ENCODE measurements at regions not wholly inside any gene's neighbourhood (a gene's known extent, or its start where the extent isn't known, plus 50 kb on each side); places are given as distances from the start of the nearest gene placed in this dataset.
"Not testable (repeated sequence)": the region's sequence is repeated elsewhere in the genome, so short reads cannot be mapped to it uniquely, and the experiment has no call there.

- intact Hi-C loops (cut with DNase I; ENCODE audit: low total_unique reads): no loop called here
- H3K27me3 ChIP-seq: no peaks in the 10 kb centered on the region
- TF ChIP-seq CTCF (IDR thresholded peaks at IDR 0.05) (no peak), POLR2A (IDR thresholded peaks at IDR 0.05) (no peak)
- DNase-seq: no peak
- H3K9me3 ChIP-seq: no peaks in the 10 kb centered on the region
- no peaks in the 10 kb centered on the region for H3K36me3 ChIP-seq (ENCODE audit: low read depth, missing control alignments)
- H3K4me1 ChIP-seq: no peaks in the 10 kb centered on the region
- H3K27ac ChIP-seq: no peak overlapping the region
- H3K4me3 ChIP-seq: no peak overlapping the region
Observed at GRCh38 chr9:73325983-73326382, 174.3 kb downstream of the ANXA1 start.

GRCh38 chr9:73327149-73327548 lies 175.5 kb downstream of the ANXA1 start:
- intact Hi-C loops (cut with DNase I; ENCODE audit: low total_unique reads): no loop called here
- no peak for TF ChIP-seq CTCF (IDR thresholded peaks at IDR 0.05)
- TF ChIP-seq POLR2A (IDR thresholded peaks at IDR 0.05): no peak
- H3K4me1 ChIP-seq: no peaks in the 10 kb centered on the region
- 65 to 71% methylated on average over 2 of the region's 2 CpGs for WGBS, 2 donors
- H3K9me3 ChIP-seq: no peaks in the 10 kb centered on the region
- no peaks in the 10 kb centered on the region for H3K36me3 ChIP-seq (ENCODE audit: low read depth, missing control alignments)
- DNase-seq: no peak
- H3K4me3 ChIP-seq: no peak overlapping the region
- H3K27ac ChIP-seq: no peak overlapping the region
- H3K27me3 ChIP-seq: no peaks in the 10 kb centered on the region

- DNase-seq; intact Hi-C loops (cut with DNase I; ENCODE audit: low total_unique reads); H3K27me3 ChIP-seq; H3K4me3 ChIP-seq; H3K4me1 ChIP-seq; H3K36me3 ChIP-seq (ENCODE audit: low read depth, missing control alignments); H3K9me3 ChIP-seq; H3K27ac ChIP-seq: not testable (repeated sequence)
- WGBS, 2 donors: 90 to 97% methylated on average over 2 of the region's 2 CpGs
Observed at GRCh38 chr9:73337182-73337581, 185.5 kb downstream of the ANXA1 start.

- no peaks in the 10 kb centered on the region for H3K4me1 ChIP-seq
- intact Hi-C loops (cut with DNase I; ENCODE audit: low total_unique reads): no loop called here
Observed at GRCh38 chr9:73344060-73344459, 192.4 kb downstream of the ANXA1 start.

GRCh38 chr9:73347123-73347522 lies 195.5 kb downstream of the ANXA1 start:
- TF ChIP-seq POLR2A (IDR thresholded peaks at IDR 0.05): no peak
- no peak for TF ChIP-seq CTCF (IDR thresholded peaks at IDR 0.05)
- intact Hi-C loops (cut with DNase I; ENCODE audit: low total_unique reads): no loop called here
- Histone ChIP-seq H3K4me1 (no peaks in the 10 kb centered on the region), H3K4me3 (no peak overlapping the region), H3K27me3 (no peaks in the 10 kb centered on the region), H3K36me3 (ENCODE audit: low read depth, missing control alignments) (no peaks in the 10 kb centered on the region), H3K27ac (no peak overlapping the region), H3K9me3 (no peaks in the 10 kb centered on the region)
- 88 to 92% methylated on average over 4 of the region's 4 CpGs for WGBS, 2 donors
- DNase-seq: no peak

More at GRCh38 chr9:73344060-73344459, 192.4 kb downstream of the ANXA1 start:
- no peak overlapping the region for H3K4me3 ChIP-seq
- H3K9me3 ChIP-seq: no peaks in the 10 kb centered on the region
- no peak overlapping the region for H3K27ac ChIP-seq
- H3K27me3 ChIP-seq: no peaks in the 10 kb centered on the region
- no peak for DNase-seq
- no peaks in the 10 kb centered on the region for H3K36me3 ChIP-seq (ENCODE audit: low read depth, missing control alignments)
- TF ChIP-seq POLR2A (IDR thresholded peaks at IDR 0.05): no peak
- TF ChIP-seq CTCF (IDR thresholded peaks at IDR 0.05): no peak
- 89 to 92% methylated on average over 3 of the region's 3 CpGs for WGBS, 2 donors

All from testis (tissue), 2 donors.